Ureter (tissue), 1 donor: ENCODE measurements at regions not wholly inside any gene's neighbourhood (a gene's known extent, or its start where the extent isn't known, plus 50 kb on each side); places are given as distances from the start of the nearest gene placed in this dataset.
"Not testable (repeated sequence)": the region's sequence is repeated elsewhere in the genome, so short reads cannot be mapped to it uniquely, and the experiment has no call there.

Experiments
- DNase-seq: peaks from one replicate; pipeline ENCODE4 v3.0.0-alpha.2; 2020; ENCODE audit warnings: low spot score
- donor health status: DM: yes; HTN: yes; CAD: no.

GRCh38 chr14:100419856-100420255 is 96.7 kb downstream of the SLC25A47 start:
- DNase-seq, result no peak

- DNase-seq, result no peak
Observed at GRCh38 chr14:100421756-100422470, 98.8 kb downstream of the SLC25A47 start.

- no peak for DNase-seq
Observed at GRCh38 chr14:100422556-100423316, 99.6 kb downstream of the SLC25A47 start.

GRCh38 chr14:100423317-100424010 is 100.3 kb downstream of the SLC25A47 start:
- DNase-seq, result no peak

GRCh38 chr14:100424504-100425428 is 101.6 kb downstream of the SLC25A47 start:
- DNase-seq, result no peak

- DNase-seq, result no peak
Observed at GRCh38 chr14:100425429-100425827, 102.3 kb downstream of the SLC25A47 start.

GRCh38 chr14:100426314-100426713 is 103.2 kb downstream of the SLC25A47 start:
- DNase-seq, result no peak

- DNase-seq, result no peak
Observed at GRCh38 chr14:100427166-100427565, 104.0 kb downstream of the SLC25A47 start.

- DNase-seq, result no peak
Observed at GRCh38 chr14:100428727-100429126, 105.6 kb downstream of the SLC25A47 start.

GRCh38 chr14:100429537-100429936 is 106.4 kb downstream of the SLC25A47 start:
- DNase-seq, result no peak

GRCh38 chr14:100430571-100430970 is 107.4 kb downstream of the SLC25A47 start:
- DNase-seq, result no peak

GRCh38 chr14:100431461-100431860 is 108.3 kb downstream of the SLC25A47 start:
- DNase-seq, result not testable (repeated sequence)

- DNase-seq, result no peak
Observed at GRCh38 chr14:100432652-100433427, 109.7 kb downstream of the SLC25A47 start.

- DNase-seq, result no peak
Observed at GRCh38 chr14:100433428-100433814, 110.3 kb downstream of the SLC25A47 start.

- DNase-seq, result no peak
Observed at GRCh38 chr14:100434033-100434601, 111.0 kb downstream of the SLC25A47 start.

GRCh38 chr14:100434911-100435438 is 111.8 kb downstream of the SLC25A47 start:
- no peak for DNase-seq

- no peak for DNase-seq
Observed at GRCh38 chr14:100435459-100435858, 112.3 kb downstream of the SLC25A47 start.

GRCh38 chr14:100436745-100437406 is 113.7 kb downstream of the SLC25A47 start:
- no peak for DNase-seq

- DNase-seq, result no peak
Observed at GRCh38 chr14:100438271-100438670, 115.1 kb downstream of the SLC25A47 start.
